Activated naive CD8-positive, alpha-beta T cell (primary cell): ENCODE measurements at regions not wholly inside any gene's neighbourhood (a gene's known extent, or its start where the extent isn't known, plus 50 kb on each side); places are given as distances from the start of the nearest gene placed in this dataset.

ENCODE experiments used
- H3K27ac Mint-ChIP-seq: one replicate; pipeline ENCODE4 v1.8.0; 2021; ENCODE audit warnings: mixed read lengths
- H3K27me3 Mint-ChIP-seq: one replicate; pipeline ENCODE4 v1.8.0; 2021; ENCODE audit warnings: mixed read lengths
- H3K36me3 Mint-ChIP-seq: one replicate; pipeline ENCODE4 v1.8.0; 2021; ENCODE audit warnings: mixed read lengths
- H3K4me1 Mint-ChIP-seq: one replicate; pipeline ENCODE4 v1.8.0; 2021; ENCODE audit warnings: low read depth, mixed read lengths
- H3K4me3 Mint-ChIP-seq: one replicate; pipeline ENCODE4 v1.8.0; 2021; ENCODE audit warnings: mild to moderate bottlenecking, mixed read lengths
- H3K9me3 Mint-ChIP-seq: one replicate; pipeline ENCODE4 v1.8.0; 2021; ENCODE audit warnings: low read depth, mixed read lengths

DNA sequence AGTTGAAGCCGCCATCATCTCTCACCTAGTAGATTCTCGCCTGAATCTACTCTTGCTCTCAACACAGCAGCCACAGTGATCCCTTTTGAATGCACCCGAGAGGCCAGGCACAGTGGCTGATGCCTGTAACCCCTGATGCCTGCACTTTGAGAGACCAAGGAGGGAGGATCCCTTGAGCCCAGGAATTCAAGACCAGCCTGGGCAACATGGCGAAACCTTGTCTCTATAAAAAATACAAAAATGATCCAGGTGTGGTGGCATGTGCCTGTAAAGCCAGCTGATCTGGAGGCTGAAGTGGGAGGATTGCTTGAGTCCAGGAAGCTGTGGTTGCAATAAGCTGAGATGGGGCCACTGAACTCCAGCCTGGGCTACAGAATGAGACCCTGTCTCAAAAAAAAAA, 60.3 kb upstream of the EML4 start:
- Mint-ChIP-seq H3K36me3 (peaks cover 2% of the 10 kb centered on the region), H3K27ac (no peak overlapping the region), H3K4me3 (no peak overlapping the region), H3K4me1 (peaks cover 9% of the 10 kb centered on the region), H3K27me3 (no peaks in the 10 kb centered on the region), H3K9me3 (no peaks in the 10 kb centered on the region)

DNA sequence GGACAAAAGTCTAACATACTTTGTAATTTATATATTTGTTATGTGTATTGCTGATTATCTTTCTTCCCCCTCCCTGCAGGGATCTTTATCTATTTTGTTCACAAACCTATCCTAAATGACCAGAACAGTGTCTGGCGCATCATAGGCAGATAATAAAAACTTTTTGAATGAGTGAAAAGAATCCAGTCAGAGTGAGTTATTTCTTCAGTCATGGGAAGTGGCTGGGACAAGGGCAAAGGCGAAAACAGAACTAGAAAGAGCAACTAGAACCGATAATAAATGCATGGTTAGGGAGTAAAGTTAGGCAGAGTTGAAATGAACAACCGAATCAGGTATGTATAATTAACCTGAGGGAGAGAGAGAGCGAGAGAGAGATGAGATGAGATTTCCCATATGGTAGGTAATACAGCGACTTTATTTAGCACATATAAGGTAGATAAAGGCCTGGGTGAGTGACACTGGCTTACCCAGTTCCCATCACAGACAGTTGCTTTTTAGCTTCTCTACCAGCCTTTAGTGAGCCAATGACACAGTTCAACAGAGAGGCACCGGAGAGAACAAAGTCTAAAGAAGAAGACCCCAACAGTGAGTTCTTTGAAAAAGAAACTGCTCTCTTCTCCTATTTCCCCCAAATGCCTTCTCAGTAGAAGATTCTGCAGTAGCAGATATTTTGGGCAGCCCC, 59.1 kb upstream of the EML4 start:
- Mint-ChIP-seq H3K4me1 (peaks cover 20% of the 10 kb centered on the region), H3K27me3 (no peaks in the 10 kb centered on the region), H3K36me3 (peaks cover 2% of the 10 kb centered on the region), H3K4me3 (no peak overlapping the region), H3K27ac (no peak overlapping the region), H3K9me3 (no peaks in the 10 kb centered on the region)

DNA sequence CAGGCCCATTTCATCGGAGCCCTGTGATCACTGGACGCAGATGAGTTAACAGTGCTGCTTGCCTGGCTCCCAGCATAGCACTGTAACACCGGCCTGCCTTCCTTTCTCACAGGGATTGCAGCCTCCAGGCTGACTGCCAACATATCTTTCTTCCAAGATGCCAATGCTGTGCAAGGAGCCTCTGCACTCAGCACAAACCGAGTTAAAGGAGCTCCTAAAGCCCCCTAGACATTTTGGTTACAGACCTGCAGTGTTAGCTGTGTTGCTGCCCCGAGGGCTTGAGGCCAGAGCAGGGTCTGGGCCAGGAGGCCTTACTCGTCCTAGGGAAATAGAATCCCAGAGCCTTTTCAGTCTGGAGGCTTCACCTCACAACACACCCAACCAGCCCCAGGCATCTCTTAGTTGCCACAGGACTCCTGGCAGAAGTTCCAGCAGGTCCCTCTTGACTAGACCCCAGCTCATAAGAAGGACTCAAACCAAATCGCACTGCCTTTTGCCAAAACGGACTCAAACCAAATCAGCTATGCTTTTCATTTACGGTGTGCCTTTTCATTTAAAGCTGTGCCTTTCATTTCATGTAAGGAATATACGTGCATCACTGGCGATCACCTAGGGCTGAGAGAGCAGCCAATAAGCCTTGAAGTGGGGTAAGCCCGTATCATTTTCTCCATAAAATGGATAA, 58.4 kb upstream of the EML4 start:
- Mint-ChIP-seq H3K4me1 (peaks cover 26% of the 10 kb centered on the region), H3K27ac (no peak overlapping the region), H3K9me3 (no peaks in the 10 kb centered on the region), H3K27me3 (no peaks in the 10 kb centered on the region), H3K4me3 (no peak overlapping the region), H3K36me3 (peaks cover 2% of the 10 kb centered on the region)

DNA sequence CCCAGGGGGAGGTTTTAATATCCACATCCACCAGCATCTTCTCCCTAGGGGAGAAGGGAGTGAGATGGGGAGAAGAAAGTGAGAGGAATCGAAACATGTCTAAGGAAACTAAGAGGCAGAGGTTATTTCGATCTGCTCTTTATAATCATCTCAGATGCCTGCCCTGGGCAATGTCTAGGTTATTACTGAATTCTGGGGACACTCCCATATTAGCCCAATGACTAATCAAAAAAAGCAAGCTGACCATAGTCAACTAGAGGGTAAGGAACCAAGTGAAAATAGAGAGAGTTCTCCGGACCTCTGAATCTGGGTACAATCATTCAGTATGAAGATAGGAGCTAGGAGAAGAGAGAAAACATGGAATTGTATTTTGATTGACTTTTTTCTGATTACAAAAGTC, 56.7 kb upstream of the EML4 start:
- no peaks in the 10 kb centered on the region for H3K9me3 Mint-ChIP-seq
- no peak overlapping the region for H3K27ac Mint-ChIP-seq
- peaks cover 2% of the 10 kb centered on the region for H3K36me3 Mint-ChIP-seq
- no peak overlapping the region for H3K4me3 Mint-ChIP-seq
- H3K27me3 Mint-ChIP-seq = no peaks in the 10 kb centered on the region
- peaks cover 37% of the 10 kb centered on the region for H3K4me1 Mint-ChIP-seq

DNA sequence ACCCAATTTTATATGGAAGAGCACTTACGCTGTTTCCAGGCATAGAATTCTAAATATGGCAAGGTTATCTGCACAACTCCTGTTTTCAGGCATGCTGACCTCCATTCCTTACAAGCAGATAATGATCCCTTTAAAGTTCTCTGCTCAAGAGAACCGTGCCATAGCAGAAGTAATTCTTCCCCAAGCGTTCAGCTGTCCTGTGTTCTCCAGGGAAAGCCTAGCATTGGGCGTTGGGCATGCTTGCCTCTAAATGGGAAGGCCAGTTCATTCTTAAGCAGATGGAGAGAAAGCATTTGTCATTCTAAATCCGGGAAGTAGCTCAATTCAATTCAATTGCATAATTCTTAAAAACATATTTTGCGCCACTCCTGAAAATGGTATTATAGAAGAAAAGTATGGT, 55.7 kb upstream of the EML4 start:
- H3K36me3 Mint-ChIP-seq = peaks cover 2% of the 10 kb centered on the region
- H3K27ac Mint-ChIP-seq = no peak overlapping the region
- no peaks in the 10 kb centered on the region for H3K27me3 Mint-ChIP-seq
- no peak overlapping the region for H3K4me3 Mint-ChIP-seq
- H3K9me3 Mint-ChIP-seq = no peaks in the 10 kb centered on the region
- peaks cover 47% of the 10 kb centered on the region for H3K4me1 Mint-ChIP-seq

DNA sequence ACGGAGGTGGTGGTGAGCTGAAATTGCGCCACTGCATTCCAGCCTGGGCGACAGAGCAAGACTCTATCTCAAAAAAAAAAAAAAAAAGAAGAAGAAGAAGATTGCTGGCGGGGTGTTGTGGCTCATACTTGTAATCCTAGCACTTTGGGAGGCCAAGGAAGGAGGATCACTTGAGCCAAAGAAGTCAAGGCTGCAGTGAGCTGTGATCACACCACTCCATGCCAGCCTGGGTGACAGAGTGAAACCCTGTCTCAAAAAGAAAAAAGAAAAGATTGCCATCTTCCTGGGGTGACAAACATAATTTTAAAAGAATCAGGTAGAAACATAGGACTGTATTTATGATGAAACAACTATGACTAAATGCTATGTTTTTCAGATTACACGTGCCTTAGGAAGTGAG, 55.1 kb upstream of the EML4 start:
- H3K27ac Mint-ChIP-seq = peak overlapping the region; percentile 4
- H3K9me3 Mint-ChIP-seq = no peaks in the 10 kb centered on the region
- H3K4me3 Mint-ChIP-seq = peak overlapping the region; percentile 48
- peaks cover 54% of the 10 kb centered on the region for H3K4me1 Mint-ChIP-seq
- peaks cover 2% of the 10 kb centered on the region for H3K36me3 Mint-ChIP-seq
- no peaks in the 10 kb centered on the region for H3K27me3 Mint-ChIP-seq

DNA sequence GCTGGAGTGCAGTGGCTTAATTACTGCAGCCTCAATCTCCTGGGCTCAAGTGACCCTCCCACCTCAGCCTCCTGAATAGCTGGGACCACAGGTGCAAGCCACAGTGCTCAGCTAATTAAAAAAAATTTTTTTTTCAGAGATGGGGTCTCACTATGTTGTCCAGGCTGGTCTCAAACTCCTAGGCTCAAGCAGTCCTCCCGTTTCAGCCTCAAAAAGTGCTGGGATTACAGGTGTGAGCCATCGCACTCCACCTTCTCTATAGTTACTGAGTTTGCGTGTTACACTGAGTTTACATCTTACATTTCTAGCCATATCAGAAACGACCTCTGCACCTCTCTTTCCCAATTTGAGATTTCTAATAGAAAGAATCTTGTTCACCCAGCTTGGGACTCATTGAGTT, 53.6 kb upstream of the EML4 start:
- Mint-ChIP-seq H3K27me3 (no peaks in the 10 kb centered on the region), H3K9me3 (no peaks in the 10 kb centered on the region), H3K36me3 (peaks cover 2% of the 10 kb centered on the region), H3K4me1 (peaks cover 57% of the 10 kb centered on the region), H3K4me3 (no peak overlapping the region), H3K27ac (no peak overlapping the region)

DNA sequence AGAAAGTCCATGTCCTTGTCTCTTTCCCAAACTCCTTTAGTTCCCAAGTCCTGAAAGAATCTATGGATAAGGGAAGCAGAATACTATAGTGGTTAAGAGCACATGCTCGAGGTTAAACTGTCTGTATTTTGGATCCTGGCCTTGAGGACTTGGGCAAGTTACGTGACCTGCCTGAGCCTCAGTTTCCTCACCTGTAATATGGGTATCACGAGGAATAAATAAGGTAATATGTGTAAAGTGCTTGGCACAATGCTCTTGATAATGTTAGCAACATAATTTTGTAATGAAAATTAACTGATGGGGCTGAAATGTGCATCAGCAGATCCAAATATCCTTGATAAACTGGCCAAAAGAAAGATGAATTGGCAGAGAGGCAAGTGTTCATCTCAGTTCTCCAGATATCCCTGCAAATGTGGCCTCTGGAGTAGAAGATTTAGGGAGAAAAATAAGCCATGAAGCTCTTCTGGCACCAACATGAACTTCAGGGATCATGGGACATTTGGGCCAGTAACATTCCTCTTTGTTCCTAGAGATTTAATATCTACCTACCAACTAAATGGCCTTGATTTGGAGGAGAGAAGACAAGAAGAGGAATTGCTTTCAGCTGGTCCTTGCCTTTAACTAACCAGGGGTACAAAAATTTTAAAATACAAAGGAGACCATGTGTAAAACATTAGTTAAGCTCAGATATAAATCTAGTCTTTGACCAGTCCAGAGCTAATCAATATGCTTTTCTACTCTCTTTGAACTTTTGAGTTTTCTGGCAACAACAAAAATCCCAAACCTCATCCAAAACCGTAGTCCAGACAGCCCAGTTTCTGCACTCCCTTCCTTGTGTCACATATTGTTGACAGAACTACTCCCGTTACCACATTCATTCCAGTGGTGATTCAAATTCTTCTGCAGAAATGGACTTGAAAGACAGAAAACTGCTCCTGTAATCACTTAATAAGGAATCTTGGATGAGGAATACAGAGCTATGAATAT, 52.7 kb upstream of the EML4 start:
- Mint-ChIP-seq H3K36me3 (peaks cover 2% of the 10 kb centered on the region), H3K9me3 (no peaks in the 10 kb centered on the region), H3K4me1 (peaks cover 57% of the 10 kb centered on the region), H3K27ac (no peak overlapping the region), H3K4me3 (no peak overlapping the region), H3K27me3 (no peaks in the 10 kb centered on the region)

DNA sequence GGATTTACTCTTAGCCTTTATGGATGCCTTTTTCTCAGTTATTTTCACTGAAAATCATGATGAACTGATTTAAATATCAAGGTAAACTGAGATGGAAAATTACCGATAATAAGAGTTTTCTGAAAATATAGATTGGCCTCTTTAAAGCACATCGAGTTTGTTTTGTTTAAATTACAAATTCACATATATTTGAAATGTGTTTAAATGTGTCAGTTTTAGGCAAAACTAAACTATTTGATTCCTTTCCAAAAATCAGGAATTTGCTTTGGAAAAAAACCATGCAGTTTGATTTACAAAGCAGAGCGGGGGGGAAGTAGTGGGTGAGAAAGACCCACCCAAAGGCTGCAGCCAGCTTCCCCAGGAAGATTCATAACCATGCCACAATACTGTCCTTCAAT, 52.0 kb upstream of the EML4 start:
- peak overlapping the region; percentile 34 for H3K27ac Mint-ChIP-seq
- peaks cover 61% of the 10 kb centered on the region for H3K4me1 Mint-ChIP-seq
- H3K36me3 Mint-ChIP-seq = peaks cover 2% of the 10 kb centered on the region
- H3K4me3 Mint-ChIP-seq = no peak overlapping the region
- no peaks in the 10 kb centered on the region for H3K9me3 Mint-ChIP-seq
- no peaks in the 10 kb centered on the region for H3K27me3 Mint-ChIP-seq

DNA sequence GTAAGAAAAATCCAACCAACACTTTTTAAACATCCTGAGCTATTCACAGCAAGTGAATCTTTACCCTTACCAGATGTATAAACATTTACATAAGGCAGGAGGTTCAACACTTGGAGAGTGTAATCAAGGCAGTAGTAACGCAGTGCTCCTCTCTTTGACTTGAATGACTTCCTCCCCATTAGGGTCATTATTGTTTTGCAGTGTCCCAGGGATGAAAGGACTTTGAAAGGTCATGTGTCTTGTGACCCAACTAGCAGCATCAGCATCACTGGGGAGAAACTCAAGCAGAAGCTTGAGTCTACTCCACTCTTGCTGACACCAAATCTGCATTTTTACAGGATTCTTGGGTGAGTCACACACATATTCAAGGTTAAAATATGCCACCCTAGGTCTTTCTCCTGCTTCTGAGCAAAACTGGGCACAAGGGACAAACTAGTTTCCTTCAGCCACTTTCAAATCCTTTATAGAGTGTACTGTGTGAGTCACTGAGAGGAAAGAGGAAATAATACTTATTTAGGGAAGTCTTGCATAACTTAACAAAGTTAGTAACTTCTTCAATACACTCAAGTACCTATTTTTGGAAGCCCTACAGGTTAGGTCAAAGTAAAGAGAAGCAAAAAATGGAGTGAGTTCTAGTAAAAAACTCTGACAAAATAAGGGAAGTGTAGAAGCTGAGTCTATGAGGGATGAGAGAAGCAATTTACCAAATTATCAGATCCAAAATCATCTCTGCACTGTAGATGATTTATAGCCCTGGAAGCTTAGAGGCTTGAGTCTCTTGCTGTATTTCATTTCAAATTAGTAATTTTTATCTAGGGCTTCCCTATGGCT, 51.0 kb upstream of the EML4 start:
- no peak overlapping the region for H3K4me3 Mint-ChIP-seq
- no peak overlapping the region for H3K27ac Mint-ChIP-seq
- no peaks in the 10 kb centered on the region for H3K9me3 Mint-ChIP-seq
- no peaks in the 10 kb centered on the region for H3K36me3 Mint-ChIP-seq
- no peaks in the 10 kb centered on the region for H3K27me3 Mint-ChIP-seq
- H3K4me1 Mint-ChIP-seq = peaks cover 58% of the 10 kb centered on the region

DNA sequence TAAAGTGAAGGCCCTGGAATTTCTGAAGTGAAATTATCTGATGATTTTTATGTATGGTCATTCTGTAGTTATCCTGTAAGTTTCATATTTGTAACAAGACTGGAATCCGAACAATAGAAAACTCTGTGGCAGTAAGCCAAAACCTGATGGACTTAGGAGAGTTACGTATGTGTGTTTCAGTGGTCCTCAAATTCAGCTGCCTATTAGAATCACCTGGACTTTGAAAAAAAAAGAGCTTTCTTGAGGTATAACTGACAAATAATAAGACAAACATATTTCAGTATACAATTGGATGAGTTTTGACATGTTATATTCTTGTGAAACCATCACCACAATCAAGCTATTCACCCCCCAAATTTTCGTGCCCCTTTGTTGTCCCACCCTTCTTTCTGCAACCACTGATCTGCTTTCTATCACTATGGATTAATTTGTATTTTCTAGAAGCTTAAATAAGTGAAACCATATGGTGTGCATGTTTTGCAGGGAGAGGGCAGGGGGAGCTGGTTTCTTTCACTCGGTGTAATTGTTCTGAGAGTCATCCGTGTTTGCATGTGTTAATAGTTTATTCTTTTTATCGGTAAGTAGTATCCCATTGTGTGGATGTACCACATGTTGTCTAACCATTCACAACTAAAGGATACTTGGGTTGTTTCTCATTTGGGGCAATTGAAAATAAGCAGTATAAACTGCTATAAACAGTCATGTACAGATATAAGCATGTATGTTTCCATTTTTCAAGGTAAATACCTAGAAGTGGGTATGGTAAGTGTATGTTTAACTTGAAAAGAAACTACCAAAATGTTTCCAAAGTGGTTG, 50.2 kb upstream of the EML4 start:
- Mint-ChIP-seq H3K36me3 (no peaks in the 10 kb centered on the region), H3K4me3 (no peak overlapping the region), H3K27ac (no peak overlapping the region), H3K27me3 (no peaks in the 10 kb centered on the region), H3K4me1 (peaks cover 62% of the 10 kb centered on the region), H3K9me3 (no peaks in the 10 kb centered on the region)
